Kidney (tissue), 13 donors: ENCODE measurements at regions not wholly inside any gene's neighbourhood (a gene's known extent, or its start where the extent isn't known, plus 50 kb on each side); places are given as distances from the start of the nearest gene placed in this dataset.

Experiments
- DNase-seq, 5 donors: peaks; one replicate each; pipeline ENCODE4 v3.0.0-alpha.2; 2013 to 2020
- FAIRE-seq: peaks from 2 replicates; lab custom pipeline; 2012; peaks lifted over from hg19 to GRCh38; lab: Jason Lieb, UNC
- H3K27ac ChIP-seq, 2 donors: one replicate each; pipeline ENCODE4 v1.7.0; 2013; ENCODE audit warnings: low read depth in 2 of 2, low read length in 2 of 2, inconsistent platforms in 1 of 2
- H3K27me3 ChIP-seq: one replicate; pipeline ENCODE4 v1.7.1; 2013; ENCODE audit warnings: low read length, inconsistent platforms; ENCODE audit not compliant: control insufficient read depth, insufficient read depth
- H3K36me3 ChIP-seq, 3 donors: one replicate each; pipeline versions ENCODE4 v1.7.0 to v1.7.1; 2013; ENCODE audit warnings: low read length in 3 of 3, control low read depth in 1 of 3, inconsistent platforms in 1 of 3; ENCODE audit not compliant: insufficient read depth in 3 of 3, control insufficient read depth in 2 of 3
- H3K4me1 ChIP-seq, 3 donors: one replicate each; pipeline versions ENCODE4 v1.7.0 to v1.7.1; 2013; ENCODE audit warnings: low read length in 3 of 3, inconsistent platforms in 1 of 3, low read depth in 1 of 3; ENCODE audit not compliant: control insufficient read depth in 2 of 3, insufficient read depth in 2 of 3
- H3K4me3 ChIP-seq, 3 donors: one replicate each; pipeline versions ENCODE4 v1.7.0 to v1.8.1; 2013; ENCODE audit warnings: low read length in 3 of 3, control low read depth in 1 of 3, inconsistent platforms in 1 of 3
- H3K9ac ChIP-seq, 3 donors: one replicate each; pipeline versions ENCODE4 v1.7.0 to v1.7.1; 2013; ENCODE audit warnings: low read length in 3 of 3, control low read depth in 1 of 3, inconsistent platforms in 1 of 3
- H3K9me3 ChIP-seq, 3 donors: one replicate each; pipeline versions ENCODE4 v1.7.0 to v1.7.1; 2013; ENCODE audit warnings: low read length in 3 of 3, control low read depth in 1 of 3, inconsistent platforms in 1 of 3; ENCODE audit not compliant: control insufficient read depth in 2 of 3, insufficient read depth in 1 of 3
- intact Hi-C: fragments of 100-400 bp; cut with DNase I; formaldehyde crosslinking; loops from one replicate; pipeline ENCODE4 v1.11.1; 2022
- TF ChIP-seq, protein P1 (sequence below): IDR thresholded peaks from 3 replicates; pipeline ENCODE4 v1.5.1; 2012; ENCODE audit warnings: mild to moderate bottlenecking, moderate library complexity, borderline replicate concordance; ENCODE audit not compliant: insufficient read depth; ENCODE audit errors: extremely low read depth
- donor health status: control.
- donor health status: control.
- donor health status: control.
- donor health status: control.
- donor health status: control.
- donor health status: DM: yes; HTN: yes; CAD: no.
- donor health status: Normal renal cell carcinoma (clear cell type).

DNA sequence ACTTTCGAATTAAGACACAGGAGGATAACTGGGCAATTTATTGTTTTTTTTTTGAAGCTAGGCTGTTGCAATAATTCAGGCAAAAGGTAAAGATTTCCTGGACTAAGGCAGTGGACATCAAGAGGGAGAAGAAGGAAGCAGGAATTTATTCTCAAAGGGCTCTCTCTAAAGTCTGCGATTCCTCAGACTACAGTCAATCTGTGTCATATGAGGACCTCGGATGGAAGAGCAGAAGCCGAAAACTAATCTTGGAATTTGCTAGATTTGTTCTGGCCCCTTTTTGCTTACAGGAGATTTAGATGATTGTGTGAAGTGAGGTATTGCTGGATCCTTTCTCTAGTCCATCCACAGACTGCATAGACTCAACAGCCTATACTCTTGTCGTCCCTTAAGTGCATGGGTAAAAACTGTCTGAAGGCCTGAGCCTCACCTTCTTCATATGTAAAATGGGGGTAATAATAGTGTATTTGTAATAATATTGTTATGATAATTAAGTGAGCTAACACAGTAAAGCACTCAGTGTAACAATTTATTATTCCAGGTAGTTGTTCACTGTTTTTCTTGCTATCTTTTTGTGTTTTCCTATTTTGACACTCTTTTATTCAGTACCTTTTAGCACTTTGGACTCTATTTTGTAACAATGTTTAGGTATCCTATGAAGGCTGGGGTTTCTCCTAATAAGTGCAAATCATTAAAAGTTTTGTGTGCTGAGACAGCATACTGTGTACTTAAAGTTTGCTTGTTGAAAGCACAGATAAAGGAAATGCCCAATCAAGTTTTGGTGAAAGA is 54.2 kb upstream of the NT5C1B start:
- intact Hi-C loops, result no loop called here

DNA sequence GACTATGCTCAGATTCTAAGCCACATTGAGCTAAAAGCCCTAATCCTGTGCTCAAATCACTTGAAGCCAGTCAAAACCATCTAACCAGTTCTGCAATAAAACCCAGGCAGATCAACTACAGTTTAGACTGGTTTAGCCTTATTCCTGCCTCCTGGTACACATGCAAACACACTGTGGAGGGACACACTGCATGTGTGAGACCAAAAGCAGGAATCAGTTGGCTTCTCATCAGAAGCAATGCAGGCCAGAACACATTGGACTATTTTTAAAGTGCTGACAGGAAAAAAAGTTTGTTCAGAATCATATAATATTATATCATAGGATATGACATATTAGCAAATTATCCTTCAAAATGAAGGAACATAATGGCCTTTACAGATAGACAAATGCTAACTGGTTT is 52.5 kb upstream of the NT5C1B start:
- no peaks in the 10 kb centered on the region for H3K36me3 ChIP-seq
- FAIRE-seq (no peak), DNase-seq (no peak)
- no peak overlapping the region for H3K9ac ChIP-seq
- intact Hi-C loops, result no loop called here
- TF ChIP-seq, protein P1, sequence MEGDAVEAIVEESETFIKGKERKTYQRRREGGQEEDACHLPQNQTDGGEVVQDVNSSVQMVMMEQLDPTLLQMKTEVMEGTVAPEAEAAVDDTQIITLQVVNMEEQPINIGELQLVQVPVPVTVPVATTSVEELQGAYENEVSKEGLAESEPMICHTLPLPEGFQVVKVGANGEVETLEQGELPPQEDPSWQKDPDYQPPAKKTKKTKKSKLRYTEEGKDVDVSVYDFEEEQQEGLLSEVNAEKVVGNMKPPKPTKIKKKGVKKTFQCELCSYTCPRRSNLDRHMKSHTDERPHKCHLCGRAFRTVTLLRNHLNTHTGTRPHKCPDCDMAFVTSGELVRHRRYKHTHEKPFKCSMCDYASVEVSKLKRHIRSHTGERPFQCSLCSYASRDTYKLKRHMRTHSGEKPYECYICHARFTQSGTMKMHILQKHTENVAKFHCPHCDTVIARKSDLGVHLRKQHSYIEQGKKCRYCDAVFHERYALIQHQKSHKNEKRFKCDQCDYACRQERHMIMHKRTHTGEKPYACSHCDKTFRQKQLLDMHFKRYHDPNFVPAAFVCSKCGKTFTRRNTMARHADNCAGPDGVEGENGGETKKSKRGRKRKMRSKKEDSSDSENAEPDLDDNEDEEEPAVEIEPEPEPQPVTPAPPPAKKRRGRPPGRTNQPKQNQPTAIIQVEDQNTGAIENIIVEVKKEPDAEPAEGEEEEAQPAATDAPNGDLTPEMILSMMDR, result no peak
- H3K27ac ChIP-seq, result no peak overlapping the region
- no peaks in the 10 kb centered on the region for H3K27me3 ChIP-seq
- no peak overlapping the region for H3K4me3 ChIP-seq
- no peaks in the 10 kb centered on the region for H3K4me1 ChIP-seq
- H3K9me3 ChIP-seq, result peaks cover 0 to 5% (median 0%) of the 10 kb centered on the region in 3 donors

More for the DNA sequence above, 54.2 kb upstream of the NT5C1B start:
- no peak overlapping the region for H3K4me3 ChIP-seq
- H3K9ac ChIP-seq, result no peak overlapping the region
- H3K9me3 ChIP-seq, result no peaks in the 10 kb centered on the region
- H3K36me3 ChIP-seq, result no peaks in the 10 kb centered on the region
- TF ChIP-seq, protein P1, result no peak
- DNase-seq, result no peak
- no peak for FAIRE-seq
- H3K4me1 ChIP-seq, result no peaks in the 10 kb centered on the region
- no peaks in the 10 kb centered on the region for H3K27me3 ChIP-seq
- no peak overlapping the region for H3K27ac ChIP-seq

DNA sequence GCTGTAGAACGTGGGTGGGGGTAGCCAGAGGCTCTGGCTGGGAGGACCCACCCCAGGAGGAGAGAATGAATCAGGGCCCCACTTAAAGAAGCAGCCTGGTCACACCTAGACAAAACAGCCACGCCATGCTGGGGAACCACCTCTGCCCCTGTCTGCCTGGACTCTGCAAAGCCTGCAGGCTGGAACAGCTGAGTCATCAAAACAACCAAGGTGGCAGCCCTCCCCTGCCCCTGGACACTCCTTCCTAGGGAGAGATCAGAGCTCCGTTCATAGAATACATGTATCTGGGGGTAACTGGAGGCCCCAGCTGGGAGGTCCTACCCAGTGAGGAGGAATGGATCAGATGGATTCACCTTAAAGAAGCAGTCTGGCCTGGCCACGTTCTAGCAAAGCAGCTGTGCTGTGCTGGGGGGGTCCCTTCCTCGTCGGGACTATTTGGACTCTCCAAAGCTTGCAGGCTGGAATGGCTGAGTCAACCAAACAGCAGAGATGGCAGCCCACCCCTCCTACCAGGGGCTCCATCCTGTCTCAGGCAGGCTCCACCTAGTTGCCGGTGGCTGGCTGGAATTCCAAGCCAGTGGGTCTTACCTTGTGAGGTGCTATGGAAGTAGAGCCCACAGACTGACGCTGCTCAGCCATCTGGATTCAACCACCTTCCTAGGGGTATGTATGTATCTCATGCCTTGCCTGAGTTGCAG is 50.5 kb upstream of the NT5C1B start:
- H3K9me3 ChIP-seq, result peaks cover 0 to 7% (median 0%) of the 10 kb centered on the region in 3 donors
- no peaks in the 10 kb centered on the region for H3K4me1 ChIP-seq
- DNase-seq (no peak), FAIRE-seq (no peak)
- no peaks in the 10 kb centered on the region for H3K27me3 ChIP-seq
- no peak overlapping the region for H3K9ac ChIP-seq
- TF ChIP-seq, protein P1, result no peak
- H3K36me3 ChIP-seq, result no peaks in the 10 kb centered on the region
- H3K27ac ChIP-seq, result no peak overlapping the region
- intact Hi-C loops, result no loop called here
- H3K4me3 ChIP-seq, result no peak overlapping the region
